ENCODE measurements at regions not wholly inside any gene's neighbourhood (a gene's known extent, or its start where the extent isn't known, plus 50 kb on each side); places are given as distances from the start of the nearest gene placed in this dataset.

- TF ChIP-seq STAT1 (IDR thresholded peaks at IDR 0.05; ENCODE audit: unreplicated experiment) (no peak), CTCF (conservative IDR thresholded peaks at IDR 0.05; ENCODE audit: low read depth in 2 of 2) (peak; percentile 86 to 92), ETS1 (IDR thresholded peaks at IDR 0.05) (no peak), ZNF462 (CRISPR knock-in tag; IDR thresholded peaks at IDR 0.05) (no peak)
- H3K4me1 Mint-ChIP-seq = no peaks in the 10 kb centered on the region; the same call in 2 of the 3 replicates
- no peaks in the 10 kb centered on the region for H3K4me1 ChIP-seq (ENCODE audit: insufficient read depth)
Measured at GRCh38 chr10:57657164-57657765, 610.4 kb downstream of the IPMK start.

More at GRCh38 chr10:57657164-57657765, 610.4 kb downstream of the IPMK start:
- Mint-ChIP-seq H3K9me3 (no peaks in the 10 kb centered on the region), H3K36me3 (ENCODE audit: low read depth) (no peaks in the 10 kb centered on the region), H3K4me3 (no peak overlapping the region), H3K27ac (no peak overlapping the region), H3K27me3 (ENCODE audit: insufficient read depth, low read depth, poor library complexity) (no peaks in the 10 kb centered on the region)
- DNase-seq (ENCODE audit: low spot score) (peak; percentile 87), ATAC-seq (peak; percentile 99)
- H3K9me2 ChIP-seq (ENCODE audit: insufficient read depth) = no peaks in the 10 kb centered on the region
- H3K36me3 ChIP-seq (ENCODE audit: insufficient read depth) = no peaks in the 10 kb centered on the region
- no peaks in the 10 kb centered on the region for H4K20me1 ChIP-seq (replicated peaks; ENCODE audit: insufficient read depth)
- H3K27ac ChIP-seq (ENCODE audit: low read depth) = no peak overlapping the region
- no peaks in the 10 kb centered on the region for H3F3A ChIP-seq (replicated peaks; ENCODE audit: low read depth)
- H3K27me3 ChIP-seq (ENCODE audit: insufficient read depth) = no peaks in the 10 kb centered on the region
- H3K4me2 ChIP-seq = no peak overlapping the region
- H3K4me3 ChIP-seq = no peak overlapping the region
- no peaks in the 10 kb centered on the region for H3K79me2 ChIP-seq (replicated peaks; ENCODE audit: insufficient read depth)
- H2AFZ ChIP-seq = no peak overlapping the region
